ENCODE measurements at regions not wholly inside any gene's neighbourhood (a gene's known extent, or its start where the extent isn't known, plus 50 kb on each side); places are given as distances from the start of the nearest gene placed in this dataset.

GRCh38 chr6:84618836-84619235 is 145.6 kb downstream of the TBX18 start (continued):
- TF ChIP-seq ZNF423 (tag by site-specific recombination; IDR thresholded peaks at IDR 0.05), result peak; percentile 65; the same call in 1 of the 2 replicates
- TF ChIP-seq ZNF350 (tag by site-specific recombination; IDR thresholded peaks at IDR 0.05), result no peak
- no peak for TF ChIP-seq HOXA7 (CRISPR knock-in tag; IDR thresholded peaks at IDR 0.05; ENCODE audit: borderline replicate concordance)
- no peak for TF ChIP-seq GLI4 (tag by site-specific recombination; IDR thresholded peaks at IDR 0.05)
- no peak for TF ChIP-seq SCRT2 (tag by site-specific recombination; IDR thresholded peaks at IDR 0.05)
- TF ChIP-seq ZSCAN4 (tag by site-specific recombination; IDR thresholded peaks at IDR 0.05), result no peak
- no peak for TF ChIP-seq ZSCAN18 (tag by site-specific recombination; IDR thresholded peaks at IDR 0.05)
- no peak for TF ChIP-seq ZNF302 (tag by site-specific recombination; IDR thresholded peaks at IDR 0.05; ENCODE audit: low read depth)
- no peak for TF ChIP-seq MYNN (tag by site-specific recombination; IDR thresholded peaks at IDR 0.05; ENCODE audit: borderline replicate concordance)
- peak; percentile 30; the same call in 1 of the 2 replicates for TF ChIP-seq SP7 (tag by site-specific recombination; IDR thresholded peaks at IDR 0.05)
- TF ChIP-seq CTCF (tag by site-specific recombination; IDR thresholded peaks at IDR 0.05), result no peak
- no peak for TF ChIP-seq ZNF16 (tag by site-specific recombination; IDR thresholded peaks at IDR 0.05; ENCODE audit: low read depth)
- TF ChIP-seq ZNF785 (tag by site-specific recombination; IDR thresholded peaks at IDR 0.05), result no peak
- TF ChIP-seq ZNF600 (tag by site-specific recombination; IDR thresholded peaks at IDR 0.05), result peak; percentile 53; the same call in 1 of the 2 replicates
- TF ChIP-seq IKZF3 (tag by site-specific recombination; IDR thresholded peaks at IDR 0.05), result peak; percentile 70; the same call in 1 of the 2 replicates
- no peak for TF ChIP-seq ZNF501 (tag by site-specific recombination; IDR thresholded peaks at IDR 0.05)
- no peak for TF ChIP-seq ZNF530 (tag by site-specific recombination; IDR thresholded peaks at IDR 0.05; ENCODE audit: low read depth)
- TF ChIP-seq PRDM1 (tag by site-specific recombination; IDR thresholded peaks at IDR 0.05), result 0 out of 2 replicates have a peak, but pooled peaks have one; percentile 6
- no peak for TF ChIP-seq EGR2 (tag by site-specific recombination; IDR thresholded peaks at IDR 0.05; ENCODE audit: low read depth)
- TF ChIP-seq PRDM6 (tag by site-specific recombination; IDR thresholded peaks at IDR 0.05), result peak; percentile 72
- no peak for TF ChIP-seq ZNF529 (tag by site-specific recombination; IDR thresholded peaks at IDR 0.05; ENCODE audit: insufficient replicate concordance)
- peak; percentile 33; the same call in 1 of the 2 replicates for TF ChIP-seq MZF1 (tag by site-specific recombination; IDR thresholded peaks at IDR 0.05; ENCODE audit: borderline replicate concordance)
- no peak for TF ChIP-seq ZNF664 (tag by site-specific recombination; IDR thresholded peaks at IDR 0.05)
- no peak for TF ChIP-seq SALL2 (tag by site-specific recombination; IDR thresholded peaks at IDR 0.05; ENCODE audit: borderline replicate concordance)
- TF ChIP-seq GLIS1 (tag by site-specific recombination; IDR thresholded peaks at IDR 0.05), result peak; percentile 35; the same call in 1 of the 2 replicates
- 0 out of 2 replicates have a peak, but pooled peaks have one; percentile 44 for TF ChIP-seq WT1 (tag by site-specific recombination; IDR thresholded peaks at IDR 0.05)
- no peak for TF ChIP-seq ZBTB1 (tag by site-specific recombination; IDR thresholded peaks at IDR 0.05)
- 0 out of 2 replicates have a peak, but pooled peaks have one; percentile 44 for TF ChIP-seq ZNF24 (tag by site-specific recombination; IDR thresholded peaks at IDR 0.05)
- no peak for TF ChIP-seq ZNF280D (tag by site-specific recombination; IDR thresholded peaks at IDR 0.05)
- TF ChIP-seq ZNF544 (tag by site-specific recombination; IDR thresholded peaks at IDR 0.05), result no peak
- no peak for TF ChIP-seq ZNF548 (tag by site-specific recombination; IDR thresholded peaks at IDR 0.05)
- no peak for TF ChIP-seq KLF17 (tag by site-specific recombination; IDR thresholded peaks at IDR 0.05)

Measured in HEK293 (cell line).